Testis (tissue), 2 donors: ENCODE measurements at regions not wholly inside any gene's neighbourhood (a gene's known extent, or its start where the extent isn't known, plus 50 kb on each side); places are given as distances from the start of the nearest gene placed in this dataset.

Source experiments
- DNase-seq: peaks from one replicate; pipeline ENCODE4 v3.0.0-alpha.2; 2019
- H3K27ac ChIP-seq, 2 donors: fragments of 200-600 bp; sonication (generic); one replicate each; pipeline ENCODE4 v1.5.1; 2019
- H3K27me3 ChIP-seq: fragments of 200-600 bp; sonication (generic); one replicate; pipeline ENCODE4 v1.5.1; 2019
- H3K36me3 ChIP-seq: fragments of 200-600 bp; sonication (generic); one replicate; pipeline ENCODE4 v1.5.1; 2017; ENCODE audit warnings: low read depth; ENCODE audit errors: missing control alignments
- H3K4me1 ChIP-seq: fragments of 200-600 bp; sonication (generic); one replicate; pipeline ENCODE4 v1.5.1; 2019
- H3K4me3 ChIP-seq, 2 donors: fragments of 200-600 bp; sonication (generic); one replicate each; pipeline ENCODE4 v1.5.1; 2017 to 2019
- H3K9me3 ChIP-seq: fragments of 200-600 bp; sonication (generic); one replicate; pipeline ENCODE4 v1.5.1; 2017
- POLR2A ChIP-seq: fragments of 450-650 bp; IDR thresholded peaks from one replicate; pipeline ENCODE4 v1.6.1; 2017; ENCODE audit warnings: antibody characterized with exemption, mild to moderate bottlenecking, moderate library complexity
- WGBS, 2 donors: methylation state at CpG; one replicate each; pipeline ENCODE4 v1.1.5; 2018; 5-methylcytosine and 5-hydroxymethylcytosine counted together
- intact Hi-C: fragments of 100-400 bp; cut with DNase I; formaldehyde crosslinking; loops from one replicate; pipeline ENCODE4 v1.15.1; 2023; ENCODE audit warnings: low total_unique reads
- TF ChIP-seq, protein P1 (sequence below), 3 experiments: fragments of 450-650 bp in 2 of 3; fragments of 200-600 bp in 1 of 3; sonication (generic) in 1 of 3; IDR thresholded peaks; one replicate each; pipeline ENCODE4 v1.5.1; 2016 to 2019; ENCODE audit warnings: antibody characterized with exemption in 3 of 3, mild to moderate bottlenecking in 2 of 3, moderate library complexity in 1 of 3

DNA sequence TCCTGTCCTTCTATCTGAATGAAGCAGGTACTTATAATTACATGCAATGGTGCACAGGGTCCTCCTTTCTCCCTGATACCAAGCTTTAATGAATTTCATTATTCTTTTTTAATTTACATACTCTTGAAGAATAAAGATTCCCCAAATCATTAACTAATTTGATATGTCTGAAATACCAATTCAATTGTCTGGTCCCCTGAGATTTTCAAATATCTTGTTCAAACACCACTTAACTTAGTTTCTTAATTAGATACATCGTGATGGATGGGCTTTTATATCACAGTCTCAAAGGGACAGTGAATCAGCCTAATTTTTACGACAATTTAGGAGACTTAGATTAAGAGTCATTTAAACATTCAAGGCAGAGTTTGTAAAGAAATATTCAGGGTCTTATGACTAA, 1054.6 kb downstream of the PLA2G4A start:
- 61 to 66% methylated on average over 2 of the region's 2 CpGs for WGBS, 2 donors
- intact Hi-C loops = no loop called here
- Histone ChIP-seq H3K27ac (no peak overlapping the region), H3K4me1 (no peaks in the 10 kb centered on the region), H3K9me3 (no peaks in the 10 kb centered on the region), H3K4me3 (no peak overlapping the region), H3K36me3 (no peaks in the 10 kb centered on the region), H3K27me3 (no peaks in the 10 kb centered on the region)
- TF ChIP-seq, protein P1, sequence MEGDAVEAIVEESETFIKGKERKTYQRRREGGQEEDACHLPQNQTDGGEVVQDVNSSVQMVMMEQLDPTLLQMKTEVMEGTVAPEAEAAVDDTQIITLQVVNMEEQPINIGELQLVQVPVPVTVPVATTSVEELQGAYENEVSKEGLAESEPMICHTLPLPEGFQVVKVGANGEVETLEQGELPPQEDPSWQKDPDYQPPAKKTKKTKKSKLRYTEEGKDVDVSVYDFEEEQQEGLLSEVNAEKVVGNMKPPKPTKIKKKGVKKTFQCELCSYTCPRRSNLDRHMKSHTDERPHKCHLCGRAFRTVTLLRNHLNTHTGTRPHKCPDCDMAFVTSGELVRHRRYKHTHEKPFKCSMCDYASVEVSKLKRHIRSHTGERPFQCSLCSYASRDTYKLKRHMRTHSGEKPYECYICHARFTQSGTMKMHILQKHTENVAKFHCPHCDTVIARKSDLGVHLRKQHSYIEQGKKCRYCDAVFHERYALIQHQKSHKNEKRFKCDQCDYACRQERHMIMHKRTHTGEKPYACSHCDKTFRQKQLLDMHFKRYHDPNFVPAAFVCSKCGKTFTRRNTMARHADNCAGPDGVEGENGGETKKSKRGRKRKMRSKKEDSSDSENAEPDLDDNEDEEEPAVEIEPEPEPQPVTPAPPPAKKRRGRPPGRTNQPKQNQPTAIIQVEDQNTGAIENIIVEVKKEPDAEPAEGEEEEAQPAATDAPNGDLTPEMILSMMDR (IDR thresholded peaks at IDR 0.05) = no peak
- TF ChIP-seq POLR2A = no peak
- no peak for DNase-seq

DNA sequence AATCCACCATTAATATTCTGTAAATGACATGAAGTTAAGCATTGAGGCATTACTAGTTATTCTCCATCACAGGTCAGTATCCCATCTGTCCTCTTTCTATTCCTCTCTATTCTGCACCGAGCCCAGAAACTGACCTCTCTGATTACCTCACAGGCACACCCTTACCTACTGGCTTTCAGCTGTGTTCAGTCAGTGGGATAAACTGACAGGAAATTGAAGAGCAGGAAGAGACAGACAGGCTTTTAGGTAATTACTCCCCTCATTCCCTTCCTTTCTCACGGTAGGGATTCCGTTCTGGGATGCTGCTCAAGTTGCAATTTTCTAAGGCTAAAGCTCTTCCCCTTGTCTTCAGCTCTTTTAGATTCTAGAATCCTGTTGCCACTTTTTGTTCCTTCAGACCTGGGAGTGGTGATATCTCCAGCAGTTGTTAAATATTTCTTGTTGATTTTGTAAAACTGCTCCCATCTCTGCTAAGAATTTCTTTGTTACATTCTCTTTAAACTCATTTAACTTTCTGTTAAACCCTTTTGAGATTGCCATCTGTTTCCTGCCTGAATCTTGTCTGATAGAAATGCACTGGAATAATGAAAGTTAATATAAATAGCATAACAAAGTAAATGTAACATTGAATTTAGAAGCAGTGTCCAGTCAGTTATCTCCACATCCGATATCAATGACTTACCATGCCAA, 1063.4 kb downstream of the PLA2G4A start:
- Histone ChIP-seq H3K4me1 (no peaks in the 10 kb centered on the region), H3K27me3 (no peaks in the 10 kb centered on the region), H3K4me3 (no peak overlapping the region), H3K27ac (no peak overlapping the region), H3K36me3 (no peaks in the 10 kb centered on the region), H3K9me3 (no peaks in the 10 kb centered on the region)
- no peak for DNase-seq
- TF ChIP-seq POLR2A = no peak
- TF ChIP-seq, protein P1 (IDR thresholded peaks at IDR 0.05) = no peak
- intact Hi-C loops = no loop called here
- WGBS, 2 donors = 60 to 61% methylated on average over 4 of the region's 4 CpGs

DNA sequence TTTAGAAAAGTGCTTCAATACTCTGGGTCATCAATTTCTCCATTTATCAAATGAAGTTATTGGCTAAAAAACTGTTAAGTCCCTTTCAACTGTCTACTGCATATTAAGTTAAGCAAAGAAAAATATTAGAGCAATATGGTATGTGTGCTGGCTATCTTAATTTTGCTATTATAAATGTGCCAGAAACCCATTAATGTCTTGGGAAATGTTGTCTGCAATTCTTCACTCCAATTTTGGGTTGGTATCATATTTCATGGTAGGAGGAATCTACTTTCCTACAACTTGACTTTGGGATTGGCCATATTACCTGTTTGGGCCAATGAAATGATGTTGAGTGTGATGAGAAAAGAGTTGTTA, 1063.9 kb downstream of the PLA2G4A start:
- Histone ChIP-seq H3K27ac (no peak overlapping the region), H3K36me3 (no peaks in the 10 kb centered on the region), H3K4me3 (no peak overlapping the region), H3K4me1 (no peaks in the 10 kb centered on the region), H3K27me3 (no peaks in the 10 kb centered on the region), H3K9me3 (no peaks in the 10 kb centered on the region)
- no peak for DNase-seq
- TF ChIP-seq, protein P1 (IDR thresholded peaks at IDR 0.05) = no peak
- TF ChIP-seq POLR2A = no peak
- intact Hi-C loops = no loop called here

DNA sequence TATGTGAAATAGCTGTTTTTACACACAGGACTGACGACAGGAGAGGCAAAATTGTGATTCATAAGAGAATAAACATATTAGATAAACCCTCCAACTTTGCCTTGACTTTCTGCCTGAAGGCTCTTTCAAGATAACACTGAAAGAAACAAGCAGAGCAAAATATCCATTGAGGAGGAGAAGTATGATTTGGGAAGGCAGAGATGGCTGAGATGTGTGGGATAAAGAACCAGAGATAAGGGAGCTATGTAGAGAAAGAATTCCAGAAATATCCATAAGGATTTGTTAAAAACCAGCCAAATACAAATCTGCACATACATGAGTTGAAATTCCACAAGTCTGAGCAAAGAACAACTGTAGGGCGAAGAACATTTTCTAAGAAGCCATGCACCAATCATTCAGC, 1064.7 kb downstream of the PLA2G4A start:
- H3K4me1 ChIP-seq = no peaks in the 10 kb centered on the region
- no peaks in the 10 kb centered on the region for H3K9me3 ChIP-seq
- H3K27me3 ChIP-seq = no peaks in the 10 kb centered on the region
- no peak overlapping the region for H3K4me3 ChIP-seq
- no peak overlapping the region for H3K27ac ChIP-seq
- H3K36me3 ChIP-seq = no peaks in the 10 kb centered on the region
- 61 to 67% methylated on average over 2 of the region's 2 CpGs for WGBS, 2 donors
- no peak for DNase-seq
- intact Hi-C loops = no loop called here
- no peak for TF ChIP-seq POLR2A
- TF ChIP-seq, protein P1 (IDR thresholded peaks at IDR 0.05) = no peak

DNA sequence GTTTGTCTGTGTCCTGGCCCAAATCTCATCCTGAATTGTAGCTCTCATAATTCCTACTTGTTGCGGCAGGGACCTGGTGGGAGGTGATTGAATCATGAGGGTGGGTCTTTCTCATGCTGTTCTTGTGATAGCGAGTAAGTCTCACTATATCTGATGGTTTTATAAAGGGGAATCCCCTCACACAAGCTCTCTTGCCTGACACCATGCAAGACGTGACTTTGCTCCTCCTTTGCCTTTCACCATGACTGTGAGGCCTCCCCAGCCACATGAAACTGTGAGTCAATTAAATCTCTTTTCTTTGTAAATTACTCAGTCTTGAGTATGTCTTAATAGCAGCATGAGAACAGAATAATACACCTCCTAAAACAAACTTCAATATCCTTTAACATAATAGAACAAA, 1065.6 kb downstream of the PLA2G4A start:
- no peak for DNase-seq
- no peaks in the 10 kb centered on the region for H3K9me3 ChIP-seq
- H3K4me3 ChIP-seq = no peak overlapping the region
- intact Hi-C loops = no loop called here
- TF ChIP-seq, protein P1 (IDR thresholded peaks at IDR 0.05) = no peak
- TF ChIP-seq POLR2A = no peak
- 90 to 100% methylated on average over 2 to 3 of the region's 3 CpGs for WGBS, 2 donors
- no peaks in the 10 kb centered on the region for H3K4me1 ChIP-seq
- no peak overlapping the region for H3K27ac ChIP-seq
- no peaks in the 10 kb centered on the region for H3K27me3 ChIP-seq
- no peaks in the 10 kb centered on the region for H3K36me3 ChIP-seq
